ENCODE measurements at regions not wholly inside any gene's neighbourhood (a gene's known extent, or its start where the extent isn't known, plus 50 kb on each side); places are given as distances from the start of the nearest gene placed in this dataset.

DNA sequence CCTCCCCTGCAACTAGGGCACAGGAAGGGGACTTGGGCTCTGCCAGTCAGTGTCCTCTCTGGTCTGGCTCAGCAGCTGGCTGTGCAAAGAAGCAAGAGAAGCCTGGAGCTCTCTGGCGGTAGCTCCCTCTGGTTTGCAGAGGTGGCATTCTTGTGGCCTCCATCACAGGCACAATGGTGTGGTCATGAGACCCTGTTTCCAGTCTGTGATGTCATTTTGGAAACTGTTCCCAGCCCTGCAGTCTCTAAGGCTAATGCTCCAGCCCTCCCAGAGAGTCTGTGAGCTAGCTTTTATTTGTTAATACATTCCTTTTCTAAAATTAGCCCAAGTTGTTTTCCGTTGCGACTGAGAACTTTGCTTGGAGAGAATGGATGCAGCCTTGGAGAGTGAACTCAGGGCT is 69.5 kb upstream of the FOXQ1 start:
- TF ChIP-seq, protein P1, sequence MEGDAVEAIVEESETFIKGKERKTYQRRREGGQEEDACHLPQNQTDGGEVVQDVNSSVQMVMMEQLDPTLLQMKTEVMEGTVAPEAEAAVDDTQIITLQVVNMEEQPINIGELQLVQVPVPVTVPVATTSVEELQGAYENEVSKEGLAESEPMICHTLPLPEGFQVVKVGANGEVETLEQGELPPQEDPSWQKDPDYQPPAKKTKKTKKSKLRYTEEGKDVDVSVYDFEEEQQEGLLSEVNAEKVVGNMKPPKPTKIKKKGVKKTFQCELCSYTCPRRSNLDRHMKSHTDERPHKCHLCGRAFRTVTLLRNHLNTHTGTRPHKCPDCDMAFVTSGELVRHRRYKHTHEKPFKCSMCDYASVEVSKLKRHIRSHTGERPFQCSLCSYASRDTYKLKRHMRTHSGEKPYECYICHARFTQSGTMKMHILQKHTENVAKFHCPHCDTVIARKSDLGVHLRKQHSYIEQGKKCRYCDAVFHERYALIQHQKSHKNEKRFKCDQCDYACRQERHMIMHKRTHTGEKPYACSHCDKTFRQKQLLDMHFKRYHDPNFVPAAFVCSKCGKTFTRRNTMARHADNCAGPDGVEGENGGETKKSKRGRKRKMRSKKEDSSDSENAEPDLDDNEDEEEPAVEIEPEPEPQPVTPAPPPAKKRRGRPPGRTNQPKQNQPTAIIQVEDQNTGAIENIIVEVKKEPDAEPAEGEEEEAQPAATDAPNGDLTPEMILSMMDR (IDR thresholded peaks at IDR 0.05): no peak
- TF ChIP-seq POLR2A (IDR thresholded peaks at IDR 0.05): no peak
